Fibroblast of villous mesenchyme (primary cell): ENCODE measurements at regions not wholly inside any gene's neighbourhood (a gene's known extent, or its start where the extent isn't known, plus 50 kb on each side); places are given as distances from the start of the nearest gene placed in this dataset.

ENCODE experiments used
- DNase-seq: peaks from one replicate; pipeline ENCODE4 v3.0.0-alpha.2; 2010; ENCODE audit warnings: low read depth
- H3K4me3 ChIP-seq: 2 replicates; pipeline ENCODE4 v1.5.1; 2011; ENCODE audit warnings: low read depth, mild to moderate bottlenecking, low read length
- CTCF ChIP-seq: IDR thresholded peaks from 2 replicates; pipeline ENCODE4 v1.5.1; 2012; ENCODE audit warnings: low read depth, mild to moderate bottlenecking, low read length; ENCODE audit not compliant: insufficient read depth

DNA sequence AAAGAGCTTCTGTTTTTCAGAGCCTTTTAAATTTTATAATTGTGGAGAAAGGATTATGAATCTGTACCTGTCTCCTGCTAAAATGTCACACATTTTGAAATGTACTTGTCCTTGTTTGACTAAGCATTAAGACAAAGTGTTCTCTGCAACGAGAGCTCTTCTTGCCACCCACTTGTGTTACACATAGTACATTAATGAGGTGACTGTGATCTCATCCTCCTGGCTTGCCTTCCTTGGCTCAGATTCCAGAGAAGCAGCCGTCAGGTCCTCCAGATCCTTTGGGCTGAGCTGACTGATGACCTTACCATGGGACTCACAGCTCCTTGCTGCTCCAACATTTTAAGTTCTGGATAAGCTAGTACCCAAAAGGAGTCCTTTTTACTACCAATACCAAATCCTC is 81.4 kb downstream of the BBS10 start:
- peak; percentile 81 for DNase-seq
- no peak overlapping the region for H3K4me3 ChIP-seq
- TF ChIP-seq CTCF = no peak

GRCh38 chr12:76265424-76266180 is 82.6 kb downstream of the BBS10 start:
- no peak for TF ChIP-seq CTCF
- H3K4me3 ChIP-seq = no peak overlapping the region
- no peak for DNase-seq

- DNase-seq = peak; percentile 51
- no peak overlapping the region for H3K4me3 ChIP-seq
- no peak for TF ChIP-seq CTCF
Observed at GRCh38 chr12:76264611-76265012, 83.6 kb downstream of the BBS10 start.

GRCh38 chr12:76263696-76264095 is 84.5 kb downstream of the BBS10 start:
- no peak overlapping the region for H3K4me3 ChIP-seq
- no peak for TF ChIP-seq CTCF
- no peak for DNase-seq

DNA sequence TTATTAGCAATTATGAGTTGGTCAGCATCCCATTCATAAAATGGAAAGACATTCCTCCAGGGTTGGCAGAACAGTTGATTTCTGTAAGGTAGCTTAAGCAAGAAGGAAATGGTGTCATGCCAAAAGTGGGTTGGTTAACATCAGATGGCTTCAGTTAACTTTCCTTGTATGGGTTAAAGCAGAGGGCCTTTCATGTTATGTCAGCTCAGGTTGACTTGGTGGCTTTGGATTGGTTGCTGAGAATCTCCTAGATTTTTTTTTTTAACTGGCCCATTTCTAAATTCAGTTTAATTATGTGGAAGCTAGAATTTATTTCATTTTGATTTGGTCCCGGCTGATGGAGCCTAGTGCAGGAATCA is 87.8 kb downstream of the BBS10 start:
- H3K4me3 ChIP-seq = no peak overlapping the region
- no peak for DNase-seq
- no peak for TF ChIP-seq CTCF

GRCh38 chr12:76259660-76260389 is 88.4 kb downstream of the BBS10 start:
- no peak overlapping the region for H3K4me3 ChIP-seq
- no peak for TF ChIP-seq CTCF
- DNase-seq = peak; percentile 80

DNA sequence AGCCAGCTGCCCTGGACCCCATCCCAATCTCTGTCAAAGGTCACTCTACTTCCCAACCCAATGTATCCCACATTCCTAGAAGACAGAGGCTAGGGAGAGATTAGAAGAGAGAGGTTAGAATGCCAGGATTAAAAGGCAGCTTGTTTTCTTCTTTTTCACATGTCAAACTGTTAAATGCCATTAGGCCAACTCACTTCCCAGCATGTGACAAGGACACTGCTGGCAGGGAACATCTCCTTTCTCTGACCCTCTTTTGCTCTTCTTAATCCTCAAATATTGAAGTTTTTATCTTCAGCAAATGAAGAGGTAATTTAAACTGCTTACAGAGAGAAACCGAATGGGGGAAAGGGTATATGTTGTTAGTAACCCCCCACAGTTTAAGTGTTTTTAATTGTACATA is 89.1 kb downstream of the BBS10 start:
- no peak for DNase-seq
- no peak for TF ChIP-seq CTCF
- H3K4me3 ChIP-seq = no peak overlapping the region
